ENCODE measurements at regions not wholly inside any gene's neighbourhood (a gene's known extent, or its start where the extent isn't known, plus 50 kb on each side); places are given as distances from the start of the nearest gene placed in this dataset.

DNA sequence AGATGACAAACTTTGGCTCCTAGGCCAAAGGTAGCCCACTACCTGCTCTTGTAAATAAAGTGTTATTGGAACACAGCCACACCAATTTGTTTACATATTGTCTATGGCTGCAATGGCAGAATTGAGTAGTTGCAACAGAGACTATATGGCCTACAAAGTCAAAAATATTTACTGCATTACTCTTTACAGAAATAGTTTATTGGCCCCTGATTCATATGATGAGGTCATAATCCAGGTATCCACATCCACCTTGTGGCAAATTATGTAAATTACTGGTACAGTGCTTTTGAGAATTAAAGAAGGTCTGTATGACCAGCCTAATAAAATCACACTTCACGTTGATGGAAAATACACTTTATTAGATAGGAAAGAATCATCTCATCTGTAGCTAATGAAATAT lies 337.0 kb upstream of the DDX53 start:
- WGBS (ENCODE audit: insufficient coverage) = no CpG with 5 or more reads among the region's 1 CpG
- CTCF ChIA-PET = no interaction called here

DNA sequence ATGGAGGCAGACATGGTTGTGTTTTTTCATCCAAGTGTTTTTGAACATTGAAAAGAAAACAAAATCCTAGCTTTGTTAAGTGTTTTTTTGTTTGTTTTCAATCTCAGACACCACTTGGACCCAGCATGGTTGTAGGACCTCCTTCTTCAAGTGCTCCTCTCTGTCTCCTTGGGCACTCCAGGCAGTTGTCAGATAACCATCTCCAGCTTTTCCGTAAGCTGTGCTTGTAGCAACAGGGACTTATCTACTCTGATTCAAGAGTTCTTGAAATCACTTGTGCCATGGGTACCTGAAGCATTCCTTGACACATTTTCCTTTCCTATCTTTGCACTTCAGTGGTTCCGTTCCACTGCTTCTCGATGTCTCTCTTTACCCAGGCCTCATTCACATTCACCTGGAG lies 334.9 kb upstream of the DDX53 start:
- H3K4me3 ChIP-seq (ENCODE audit: control insufficient read depth in 1 of 2, extremely low read depth in 1 of 2, low read length in 1 of 2) = no peak overlapping the region
- WGBS (ENCODE audit: insufficient coverage) = 93% methylated on average over 3 of the region's 3 CpGs

More for the DNA sequence above, 337.0 kb upstream of the DDX53 start:
- peaks cover 0 to 5% (median 4%) of the 10 kb centered on the region in 3 donors for H3K9me3 Mint-ChIP-seq
- H3K27ac ChIP-seq (ENCODE audit: low read length) = no peak overlapping the region
- no peak overlapping the region for H3K4me3 ChIP-seq (ENCODE audit: control insufficient read depth in 1 of 2, extremely low read depth in 1 of 2, low read length in 1 of 2)
- no peaks in the 10 kb centered on the region for H3K36me3 ChIP-seq (ENCODE audit: control insufficient read depth in 2 of 2, extremely low read depth in 1 of 2, insufficient read depth in 1 of 2, low read length in 1 of 2)
- H3K27me3 ChIP-seq (replicated peaks in 1 of 2; ENCODE audit: control insufficient read depth in 2 of 2, extremely low read depth in 1 of 2, insufficient read depth in 2 of 2, low read length in 1 of 2) = no peaks in the 10 kb centered on the region
- DNase-seq = no peak
- H3K27me3 Mint-ChIP-seq = peaks cover 0 to 4% of the 10 kb centered on the region in 2 donors
- H3K36me3 Mint-ChIP-seq = no peaks in the 10 kb centered on the region
- no peak overlapping the region for H3K27ac Mint-ChIP-seq
- no peaks in the 10 kb centered on the region for H3K9me3 ChIP-seq
- no peak for ATAC-seq (replicated peaks in 1 of 4)
- H3K4me1 Mint-ChIP-seq = no peaks in the 10 kb centered on the region
- H3K4me3 Mint-ChIP-seq = no peak overlapping the region
- H3K4me1 ChIP-seq (ENCODE audit: control insufficient read depth in 1 of 2, extremely low read depth in 1 of 2, insufficient read depth in 2 of 2, low read length in 2 of 2) = no peaks in the 10 kb centered on the region
- POLR2A ChIA-PET = no interaction called here

DNA sequence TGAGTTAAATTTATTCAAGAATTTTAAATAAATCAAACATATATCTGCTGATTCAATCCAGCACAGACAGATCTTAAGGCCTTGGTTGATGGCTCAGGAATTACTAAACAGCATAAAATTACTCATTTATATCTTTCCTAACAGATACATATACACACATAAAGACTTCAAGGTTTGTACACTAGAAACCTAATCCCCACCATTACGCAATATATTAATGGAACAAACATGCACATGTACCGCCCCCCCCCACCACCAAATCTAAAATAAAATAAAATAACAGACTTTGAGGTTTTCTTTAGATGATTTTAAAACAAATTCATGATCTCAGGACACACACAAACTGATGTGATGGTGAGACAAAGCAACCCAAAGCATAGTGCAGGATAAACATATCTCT lies 333.9 kb upstream of the DDX53 start:
- Mint-ChIP-seq H3K9me3 (peaks cover 0 to 5% (median 4%) of the 10 kb centered on the region in 3 donors), H3K27ac (no peak overlapping the region), H3K4me3 (no peak overlapping the region), H3K4me1 (no peaks in the 10 kb centered on the region), H3K27me3 (peaks cover 0 to 4% of the 10 kb centered on the region in 2 donors), H3K36me3 (no peaks in the 10 kb centered on the region)
- ATAC-seq (replicated peaks in 1 of 4) = no peak
- H3K4me1 ChIP-seq (ENCODE audit: control insufficient read depth in 1 of 2, extremely low read depth in 1 of 2, insufficient read depth in 2 of 2, low read length in 2 of 2) = no peaks in the 10 kb centered on the region
- H3K9me3 ChIP-seq = no peaks in the 10 kb centered on the region
- no peak for DNase-seq
- H3K36me3 ChIP-seq (ENCODE audit: control insufficient read depth in 2 of 2, extremely low read depth in 1 of 2, insufficient read depth in 1 of 2, low read length in 1 of 2) = no peaks in the 10 kb centered on the region
- ChIA-PET CTCF (no interaction called here), POLR2A (no interaction called here)
- no peaks in the 10 kb centered on the region for H3K27me3 ChIP-seq (replicated peaks in 1 of 2; ENCODE audit: control insufficient read depth in 2 of 2, extremely low read depth in 1 of 2, insufficient read depth in 2 of 2, low read length in 1 of 2)
- WGBS (ENCODE audit: insufficient coverage) = no CpG with 5 or more reads among the region's 2 CpGs
- H3K4me3 ChIP-seq (ENCODE audit: control insufficient read depth in 1 of 2, extremely low read depth in 1 of 2, low read length in 1 of 2) = no peak overlapping the region
- H3K27ac ChIP-seq (ENCODE audit: low read length) = no peak overlapping the region

More for the DNA sequence above, 334.9 kb upstream of the DDX53 start:
- H3K36me3 ChIP-seq (ENCODE audit: control insufficient read depth in 2 of 2, extremely low read depth in 1 of 2, insufficient read depth in 1 of 2, low read length in 1 of 2) = no peaks in the 10 kb centered on the region
- Mint-ChIP-seq H3K4me3 (no peak overlapping the region), H3K4me1 (no peaks in the 10 kb centered on the region), H3K9me3 (peaks cover 0 to 5% (median 4%) of the 10 kb centered on the region in 3 donors), H3K27ac (no peak overlapping the region), H3K36me3 (no peaks in the 10 kb centered on the region), H3K27me3 (peaks cover 0 to 4% of the 10 kb centered on the region in 2 donors)
- H3K9me3 ChIP-seq = no peaks in the 10 kb centered on the region
- no peaks in the 10 kb centered on the region for H3K27me3 ChIP-seq (replicated peaks in 1 of 2; ENCODE audit: control insufficient read depth in 2 of 2, extremely low read depth in 1 of 2, insufficient read depth in 2 of 2, low read length in 1 of 2)
- CTCF ChIA-PET = no interaction called here
- H3K4me1 ChIP-seq (ENCODE audit: control insufficient read depth in 1 of 2, extremely low read depth in 1 of 2, insufficient read depth in 2 of 2, low read length in 2 of 2) = no peaks in the 10 kb centered on the region
- DNase-seq = no peak
- no peak overlapping the region for H3K27ac ChIP-seq (ENCODE audit: low read length)
- ATAC-seq (replicated peaks in 1 of 4) = no peak
- POLR2A ChIA-PET = no interaction called here

DNA sequence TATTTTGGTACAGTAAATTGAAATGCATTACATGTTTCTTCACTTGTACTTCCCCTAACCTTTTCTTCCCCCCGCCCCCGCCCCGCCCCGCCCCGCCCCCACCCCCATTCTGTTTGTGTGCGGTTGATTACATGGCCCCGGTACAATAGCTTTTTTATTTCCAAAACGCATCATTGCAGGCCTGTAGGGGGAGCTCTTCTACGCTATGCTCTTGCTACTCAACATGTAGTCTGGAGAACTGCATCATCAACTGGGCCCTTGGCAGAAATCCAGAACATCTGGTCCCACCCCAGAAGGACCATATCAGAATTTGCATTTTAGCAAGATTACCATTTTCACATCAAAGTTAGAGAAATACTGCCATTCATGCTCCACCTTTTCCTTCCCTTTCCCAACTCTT lies 333.3 kb upstream of the DDX53 start:
- WGBS (ENCODE audit: insufficient coverage) = no CpG with 5 or more reads among the region's 9 CpGs
- Mint-ChIP-seq H3K9me3 (peaks cover 0 to 5% (median 4%) of the 10 kb centered on the region in 3 donors), H3K27me3 (peaks cover 0 to 4% of the 10 kb centered on the region in 2 donors), H3K4me3 (no peak overlapping the region), H3K27ac (no peak overlapping the region), H3K4me1 (no peaks in the 10 kb centered on the region), H3K36me3 (no peaks in the 10 kb centered on the region)
- peak in 1 of 35 experiments; percentile 0 for DNase-seq
- H3K27ac ChIP-seq (ENCODE audit: low read length) = no peak overlapping the region
- no peak for ATAC-seq (replicated peaks in 1 of 4)
- H3K36me3 ChIP-seq (ENCODE audit: control insufficient read depth in 2 of 2, extremely low read depth in 1 of 2, insufficient read depth in 1 of 2, low read length in 1 of 2) = no peaks in the 10 kb centered on the region
- H3K4me3 ChIP-seq (ENCODE audit: control insufficient read depth in 1 of 2, extremely low read depth in 1 of 2, low read length in 1 of 2) = no peak overlapping the region
- no peaks in the 10 kb centered on the region for H3K27me3 ChIP-seq (replicated peaks in 1 of 2; ENCODE audit: control insufficient read depth in 2 of 2, extremely low read depth in 1 of 2, insufficient read depth in 2 of 2, low read length in 1 of 2)
- ChIA-PET CTCF (no interaction called here), POLR2A (no interaction called here)
- no peaks in the 10 kb centered on the region for H3K9me3 ChIP-seq
- H3K4me1 ChIP-seq (ENCODE audit: control insufficient read depth in 1 of 2, extremely low read depth in 1 of 2, insufficient read depth in 2 of 2, low read length in 2 of 2) = no peaks in the 10 kb centered on the region

DNA sequence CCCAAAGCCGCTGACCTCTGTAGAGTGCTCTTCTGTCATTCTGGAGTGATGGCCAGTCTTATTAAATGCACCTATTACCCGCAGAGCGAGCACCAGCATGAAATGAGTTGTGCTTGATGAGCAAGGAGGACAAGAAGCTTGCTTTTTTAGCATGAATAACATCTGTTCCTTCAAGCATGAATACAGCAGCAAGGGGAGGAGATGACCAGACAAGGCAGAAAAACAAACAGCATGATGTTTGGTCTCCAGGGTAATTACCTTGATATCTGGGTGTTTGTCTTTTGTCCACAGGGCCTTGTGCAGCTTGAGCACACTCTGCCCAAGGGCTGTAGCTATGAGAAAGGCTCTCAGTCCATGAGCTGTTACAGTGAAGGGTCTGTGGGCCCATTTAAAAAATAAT lies 324.8 kb upstream of the DDX53 start:
- Mint-ChIP-seq H3K36me3 (no peaks in the 10 kb centered on the region), H3K27me3 (peaks cover 0 to 4% of the 10 kb centered on the region in 2 donors), H3K9me3 (peaks cover 0 to 6% (median 3%) of the 10 kb centered on the region in 3 donors), H3K4me1 (no peaks in the 10 kb centered on the region), H3K27ac (no peak overlapping the region), H3K4me3 (no peak overlapping the region)
- WGBS (ENCODE audit: insufficient coverage) = no CpG with 5 or more reads among the region's 3 CpGs
- ChIA-PET CTCF (no interaction called here), POLR2A (no interaction called here)
- no peaks in the 10 kb centered on the region for H3K36me3 ChIP-seq (ENCODE audit: control insufficient read depth in 2 of 2, extremely low read depth in 1 of 2, insufficient read depth in 1 of 2, low read length in 1 of 2)
- H3K27ac ChIP-seq (ENCODE audit: low read length) = no peak overlapping the region
- H3K4me3 ChIP-seq (ENCODE audit: control insufficient read depth in 1 of 2, extremely low read depth in 1 of 2, low read length in 1 of 2) = no peak overlapping the region
- no peaks in the 10 kb centered on the region for H3K4me1 ChIP-seq (ENCODE audit: control insufficient read depth in 1 of 2, extremely low read depth in 1 of 2, insufficient read depth in 2 of 2, low read length in 2 of 2)
- no peaks in the 10 kb centered on the region for H3K9me3 ChIP-seq
- ATAC-seq (replicated peaks in 1 of 4) = no peak
- H3K27me3 ChIP-seq (replicated peaks in 1 of 2; ENCODE audit: control insufficient read depth in 2 of 2, extremely low read depth in 1 of 2, insufficient read depth in 2 of 2, low read length in 1 of 2) = no peaks in the 10 kb centered on the region
- no peak for DNase-seq

DNA sequence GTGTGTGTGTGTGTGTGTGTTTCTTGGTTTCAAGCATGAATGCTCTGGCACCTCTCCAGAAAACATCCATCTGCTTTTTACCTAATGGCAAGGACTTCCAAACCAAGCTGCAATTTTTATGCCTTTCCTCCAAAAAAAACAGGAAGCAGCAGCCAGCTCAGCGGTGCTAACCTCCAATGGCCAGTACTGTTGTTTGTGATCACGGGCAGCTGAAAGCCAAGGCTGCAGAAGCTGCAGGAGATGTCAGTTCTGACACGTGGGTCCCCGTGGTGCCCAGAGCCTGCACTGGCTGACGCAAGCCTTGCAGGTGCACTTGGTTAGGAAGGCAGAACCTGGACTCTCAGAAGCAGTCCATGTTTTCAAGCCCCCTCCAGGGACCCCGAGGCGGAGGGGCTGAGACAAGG lies 313.6 kb upstream of the DDX53 start:
- Mint-ChIP-seq H3K4me1 (no peaks in the 10 kb centered on the region), H3K4me3 (no peak overlapping the region), H3K27me3 (no peaks in the 10 kb centered on the region), H3K9me3 (peaks cover 0 to 2% (median 0%) of the 10 kb centered on the region in 3 donors), H3K27ac (no peak overlapping the region), H3K36me3 (no peaks in the 10 kb centered on the region)
- ChIA-PET CTCF (no interaction called here), POLR2A (no interaction called here)
- no peak overlapping the region for H3K27ac ChIP-seq (ENCODE audit: low read length)
- no peaks in the 10 kb centered on the region for H3K4me1 ChIP-seq (ENCODE audit: control insufficient read depth in 1 of 2, extremely low read depth in 1 of 2, insufficient read depth in 2 of 2, low read length in 2 of 2)
- no peaks in the 10 kb centered on the region for H3K9me3 ChIP-seq
- 9% methylated on average over 5 of the region's 7 CpGs for WGBS (ENCODE audit: insufficient coverage)
- no peak overlapping the region for H3K4me3 ChIP-seq (ENCODE audit: control insufficient read depth in 1 of 2, extremely low read depth in 1 of 2, low read length in 1 of 2)
- no peaks in the 10 kb centered on the region for H3K27me3 ChIP-seq (replicated peaks in 1 of 2; ENCODE audit: control insufficient read depth in 2 of 2, extremely low read depth in 1 of 2, insufficient read depth in 2 of 2, low read length in 1 of 2)
- ATAC-seq (replicated peaks in 1 of 4) (no peak), DNase-seq (no peak)
- H3K36me3 ChIP-seq (ENCODE audit: control insufficient read depth in 2 of 2, extremely low read depth in 1 of 2, insufficient read depth in 1 of 2, low read length in 1 of 2) = no peaks in the 10 kb centered on the region

DNA sequence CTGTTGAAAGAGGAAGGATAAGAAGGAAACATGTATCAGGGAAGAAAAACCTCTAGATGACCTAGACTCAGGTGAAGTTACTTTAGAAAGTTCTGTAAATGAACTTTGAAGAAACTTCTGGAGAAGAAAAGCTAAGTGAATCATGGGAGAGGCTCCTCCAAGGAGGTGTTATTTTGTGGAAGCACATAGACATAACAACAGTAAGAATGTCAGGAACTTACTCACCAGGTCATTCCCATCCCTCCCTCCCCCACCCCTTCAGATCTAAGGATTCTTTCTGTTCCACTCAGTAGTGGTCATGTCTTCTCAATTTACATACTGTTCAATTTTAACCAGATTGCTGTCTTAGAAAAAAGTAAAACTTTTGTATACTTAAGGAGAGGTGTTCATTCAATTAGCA lies 310.5 kb upstream of the DDX53 start:
- CTCF ChIA-PET = no interaction called here
- Mint-ChIP-seq H3K27me3 (no peaks in the 10 kb centered on the region), H3K4me1 (no peaks in the 10 kb centered on the region), H3K4me3 (no peak overlapping the region), H3K36me3 (no peaks in the 10 kb centered on the region), H3K9me3 (peaks cover 0 to 3% (median 0%) of the 10 kb centered on the region in 3 donors), H3K27ac (no peak overlapping the region)
- H3K9me3 ChIP-seq = no peaks in the 10 kb centered on the region
- no peak for ATAC-seq (replicated peaks in 1 of 4)
- H3K36me3 ChIP-seq (ENCODE audit: control insufficient read depth in 2 of 2, extremely low read depth in 1 of 2, insufficient read depth in 1 of 2, low read length in 1 of 2) = no peaks in the 10 kb centered on the region
- no peak for DNase-seq
- POLR2A ChIA-PET = no interaction called here
- H3K4me3 ChIP-seq (ENCODE audit: control insufficient read depth in 1 of 2, extremely low read depth in 1 of 2, low read length in 1 of 2) = no peak overlapping the region
- no peaks in the 10 kb centered on the region for H3K4me1 ChIP-seq (ENCODE audit: control insufficient read depth in 1 of 2, extremely low read depth in 1 of 2, insufficient read depth in 2 of 2, low read length in 2 of 2)
- H3K27me3 ChIP-seq (replicated peaks in 1 of 2; ENCODE audit: control insufficient read depth in 2 of 2, extremely low read depth in 1 of 2, insufficient read depth in 2 of 2, low read length in 1 of 2) = no peaks in the 10 kb centered on the region
- no peak overlapping the region for H3K27ac ChIP-seq (ENCODE audit: low read length)
